ENCODE measurements at regions not wholly inside any gene's neighbourhood (a gene's known extent, or its start where the extent isn't known, plus 50 kb on each side); places are given as distances from the start of the nearest gene placed in this dataset.

- Histone ChIP-seq H3K36me3 (no peaks in the 10 kb centered on the region), H3K4me1 (no peaks in the 10 kb centered on the region), H3K27ac (peak overlapping the region; percentile 44 to 62), H3K4me3 (no peak overlapping the region), H3K27me3 (no peaks in the 10 kb centered on the region), H3K9me3 (peaks cover 13 to 26% of the 10 kb centered on the region in 2 donors)
- DNase-seq (ENCODE audit: low spot score in 2 of 2), result peak; percentile 68 to 95
- no peak for TF ChIP-seq POLR2A (IDR thresholded peaks at IDR 0.05)
- TF ChIP-seq POLR2AphosphoS5 (IDR thresholded peaks at IDR 0.05), result peak; percentile 41 to 85 (median 68)
- TF ChIP-seq CTCF (IDR thresholded peaks at IDR 0.05), result no peak
- intact Hi-C loops (cut with DNase I; ENCODE audit: low total_unique reads), result no loop called here
These were observed 243.9 kb downstream of the SNX13 start for GRCh38 chr7:17696422-17696821.

GRCh38 chr7:17697128-17697881 lies 243.0 kb downstream of the SNX13 start:
- H3K27me3 ChIP-seq, result no peaks in the 10 kb centered on the region
- H3K9me3 ChIP-seq, result peaks cover 13 to 26% of the 10 kb centered on the region in 2 donors
- H3K4me3 ChIP-seq, result no peak overlapping the region
- no peaks in the 10 kb centered on the region for H3K36me3 ChIP-seq
- TF ChIP-seq CTCF (IDR thresholded peaks at IDR 0.05), result no peak
- intact Hi-C loops (cut with DNase I; ENCODE audit: low total_unique reads), result no loop called here
- H3K27ac ChIP-seq, result peak overlapping the region; percentile 44 to 62
- no peak for DNase-seq (ENCODE audit: low spot score in 2 of 2)
- H3K4me1 ChIP-seq, result no peaks in the 10 kb centered on the region

GRCh38 chr7:17699696-17700095 lies 240.6 kb downstream of the SNX13 start:
- H3K27ac ChIP-seq, result no peak overlapping the region
- H3K4me3 ChIP-seq, result no peak overlapping the region
- intact Hi-C loops (cut with DNase I; ENCODE audit: low total_unique reads), result no loop called here
- peaks cover 13 to 26% of the 10 kb centered on the region in 2 donors for H3K9me3 ChIP-seq
- H3K4me1 ChIP-seq, result no peaks in the 10 kb centered on the region
- no peak for DNase-seq (ENCODE audit: low spot score in 2 of 2)
- H3K27me3 ChIP-seq, result no peaks in the 10 kb centered on the region
- H3K36me3 ChIP-seq, result no peaks in the 10 kb centered on the region
- TF ChIP-seq CTCF (IDR thresholded peaks at IDR 0.05), result no peak
- TF ChIP-seq POLR2A (IDR thresholded peaks at IDR 0.05), result no peak
- TF ChIP-seq POLR2AphosphoS5 (IDR thresholded peaks at IDR 0.05), result no peak

GRCh38 chr7:17700138-17700537 lies 240.2 kb downstream of the SNX13 start:
- no peaks in the 10 kb centered on the region for H3K36me3 ChIP-seq
- no peak for DNase-seq (ENCODE audit: low spot score in 2 of 2)
- intact Hi-C loops (cut with DNase I; ENCODE audit: low total_unique reads), result no loop called here

More at GRCh38 chr7:17700138-17700537, 240.2 kb downstream of the SNX13 start:
- Histone ChIP-seq H3K4me3 (no peak overlapping the region), H3K4me1 (no peaks in the 10 kb centered on the region), H3K27ac (no peak overlapping the region), H3K27me3 (no peaks in the 10 kb centered on the region), H3K9me3 (peaks cover 13 to 26% of the 10 kb centered on the region in 2 donors)
- no peak for TF ChIP-seq CTCF (IDR thresholded peaks at IDR 0.05)
- no peak for TF ChIP-seq POLR2A (IDR thresholded peaks at IDR 0.05)
- no peak for TF ChIP-seq POLR2AphosphoS5 (IDR thresholded peaks at IDR 0.05)

Data from breast epithelium (tissue), 4 donors.